Mesenchymal stem cell (in vitro differentiated cells and primary cell): ENCODE measurements at regions not wholly inside any gene's neighbourhood (a gene's known extent, or its start where the extent isn't known, plus 50 kb on each side); places are given as distances from the start of the nearest gene placed in this dataset.

Experiments
- DNase-seq: peaks from one replicate; pipeline ENCODE4 v3.0.0-alpha.2; 2013
- H2AFZ ChIP-seq: one replicate; pipeline ENCODE4 v1.6.1; 2013; ENCODE audit warnings: low read depth, mild to moderate bottlenecking, control low read depth, inconsistent platforms, low read length, moderate library complexity
- H2AK5ac ChIP-seq: 2 replicates; pipeline ENCODE4 v1.6.1; 2013; ENCODE audit warnings: low read length, moderate library complexity, mild to moderate bottlenecking, inconsistent platforms; ENCODE audit not compliant: severe bottlenecking
- H2BK120ac ChIP-seq: one replicate; pipeline ENCODE4 v1.6.1; 2013; ENCODE audit warnings: low read depth, mild to moderate bottlenecking, inconsistent platforms, low read length, moderate library complexity
- H2BK12ac ChIP-seq, 2 experiments: one replicate each; pipeline ENCODE4 v1.6.1; 2013; ENCODE audit warnings: inconsistent platforms in 2 of 2, low read length in 2 of 2, mild to moderate bottlenecking in 2 of 2, moderate library complexity in 2 of 2, control low read depth in 1 of 2
- H2BK15ac ChIP-seq: one replicate; pipeline ENCODE4 v1.6.1; 2013; ENCODE audit warnings: mild to moderate bottlenecking, low read depth, inconsistent platforms; ENCODE audit not compliant: poor library complexity, severe bottlenecking
- H2BK5ac ChIP-seq: 2 replicates; pipeline ENCODE4 v1.6.1; 2013; ENCODE audit warnings: low read depth, mild to moderate bottlenecking, low read length, control low read depth, inconsistent platforms; ENCODE audit not compliant: poor library complexity, severe bottlenecking
- H3K14ac ChIP-seq, 2 experiments: one replicate each; pipeline ENCODE4 v1.6.1; 2013; ENCODE audit warnings: inconsistent platforms in 2 of 2, low read length in 2 of 2, control low read depth in 1 of 2, mild to moderate bottlenecking in 1 of 2, moderate library complexity in 1 of 2
- H3K18ac ChIP-seq, 2 experiments: one replicate each; pipeline ENCODE4 v1.6.1; 2013; ENCODE audit warnings: inconsistent platforms in 2 of 2, low read length in 2 of 2, control low read depth in 1 of 2, low read depth in 1 of 2, mild to moderate bottlenecking in 1 of 2
- H3K23ac ChIP-seq, 2 experiments: one replicate each; pipeline ENCODE4 v1.6.1; 2013; ENCODE audit warnings: inconsistent platforms in 2 of 2, low read length in 2 of 2, mild to moderate bottlenecking in 2 of 2, moderate library complexity in 2 of 2, control low read depth in 1 of 2
- H3K27ac ChIP-seq: 2 replicates; pipeline ENCODE4 v1.5.1; 2013; ENCODE audit warnings: mild to moderate bottlenecking, moderate library complexity, low read length, control low read depth, inconsistent platforms; ENCODE audit not compliant: poor library complexity, severe bottlenecking
- H3K27me3 ChIP-seq, 2 experiments: 2 replicates each; pipeline versions ENCODE4 v1.6.1 to v1.7.0; 2013; ENCODE audit warnings: low read length in 2 of 2, mild to moderate bottlenecking in 2 of 2, moderate library complexity in 2 of 2, control low read depth in 1 of 2, inconsistent platforms in 1 of 2; ENCODE audit not compliant: control insufficient read depth in 1 of 2, insufficient read depth in 1 of 2
- H3K36me3 ChIP-seq, 2 experiments: 2 replicates each; pipeline versions ENCODE4 v1.6.1 to v1.7.0; 2013; ENCODE audit warnings: low read length in 2 of 2, control low read depth in 1 of 2, inconsistent platforms in 1 of 2, low read depth in 1 of 2, mild to moderate bottlenecking in 1 of 2; ENCODE audit not compliant: insufficient read depth in 2 of 2, control insufficient read depth in 1 of 2
- H3K4ac ChIP-seq, 2 experiments: one replicate each; pipeline ENCODE4 v1.6.1; 2013; ENCODE audit warnings: inconsistent platforms in 2 of 2, low read length in 2 of 2, mild to moderate bottlenecking in 2 of 2, moderate library complexity in 2 of 2, control low read depth in 1 of 2, low read depth in 1 of 2
- H3K4me1 ChIP-seq: 2 replicates; pipeline ENCODE4 v1.6.1; 2013; ENCODE audit warnings: low read depth, low read length, control low read depth; ENCODE audit not compliant: control insufficient read depth, insufficient read depth
- H3K4me2 ChIP-seq: 2 replicates; pipeline ENCODE4 v1.6.1; 2013; ENCODE audit warnings: low read length, mild to moderate bottlenecking, inconsistent platforms; ENCODE audit not compliant: poor library complexity, severe bottlenecking
- H3K4me3 ChIP-seq, 2 experiments: 2 replicates each; pipeline versions ENCODE4 v1.5.1 to v1.7.0; 2013; ENCODE audit warnings: low read length in 2 of 2, mild to moderate bottlenecking in 2 of 2, control low read depth in 1 of 2, low read depth in 1 of 2; ENCODE audit not compliant: insufficient read depth in 1 of 2
- H3K79me1 ChIP-seq: replicated peaks from 2 replicates; pipeline ENCODE4 v1.6.1; 2013; ENCODE audit warnings: mild to moderate bottlenecking, control low read depth, low read length, inconsistent platforms; ENCODE audit not compliant: poor library complexity, severe bottlenecking
- H3K9ac ChIP-seq: 2 replicates; pipeline ENCODE4 v1.7.0; 2013; ENCODE audit warnings: mild to moderate bottlenecking, low read length, moderate library complexity
- H3K9me3 ChIP-seq: 2 replicates; pipeline ENCODE4 v1.7.0; 2013; ENCODE audit warnings: mild to moderate bottlenecking, low read length; ENCODE audit not compliant: control insufficient read depth
- H4K8ac ChIP-seq: one replicate; pipeline ENCODE4 v1.6.1; 2013; ENCODE audit warnings: inconsistent platforms, mild to moderate bottlenecking, low read length, moderate library complexity
- H4K91ac ChIP-seq: one replicate; pipeline ENCODE4 v1.6.1; 2013; ENCODE audit warnings: mild to moderate bottlenecking, low read length, inconsistent platforms
- WGBS: methylation state at CpG from one replicate; pipeline ENCODE4 v1.1.7; 2013; ENCODE audit warnings: mixed read lengths; 5-methylcytosine and 5-hydroxymethylcytosine counted together

DNA sequence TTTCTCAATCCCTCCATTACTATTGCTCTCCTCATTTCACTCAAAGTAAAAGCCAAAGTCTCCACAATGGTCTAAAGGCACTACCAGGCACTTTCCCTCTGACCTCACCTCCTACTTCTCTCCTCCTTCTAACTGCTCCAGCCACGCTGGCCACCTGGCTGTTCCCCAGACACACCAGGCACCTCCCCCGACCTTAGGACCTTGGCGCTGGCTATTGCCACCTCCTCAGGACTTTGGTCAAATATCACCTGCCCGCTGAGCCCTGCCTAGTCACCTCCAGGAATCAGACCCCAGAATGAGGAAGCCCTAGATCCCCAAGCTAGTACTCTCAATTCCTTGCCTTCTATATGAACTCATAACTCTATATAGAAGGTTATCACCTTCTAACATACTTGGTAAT lies 66.2 kb upstream of the STEAP1B start:
- no peak overlapping the region for H3K4me3 ChIP-seq
- no peak overlapping the region for H2BK5ac ChIP-seq
- no peak overlapping the region for H3K4me2 ChIP-seq
- H3K79me1 ChIP-seq: peaks cover 7% of the 10 kb centered on the region
- peak overlapping the region; percentile 81 for H4K8ac ChIP-seq
- peaks cover 25% of the 10 kb centered on the region for H3K4me1 ChIP-seq
- no peak overlapping the region for H2AFZ ChIP-seq
- 93% methylated on average over 4 of the region's 4 CpGs for WGBS
- H3K4ac ChIP-seq: peak overlapping the region; percentile 73 to 95
- H3K9me3 ChIP-seq: no peaks in the 10 kb centered on the region
- peak overlapping the region; percentile 80 for H2BK120ac ChIP-seq
- no peak for DNase-seq
- no peak overlapping the region for H3K23ac ChIP-seq
- H3K14ac ChIP-seq: peak overlapping the region in 1 of 2 experiments; percentile 58
- H2BK15ac ChIP-seq: peak overlapping the region; percentile 52
- peak overlapping the region; percentile 87 for H4K91ac ChIP-seq
- H3K27ac ChIP-seq: no peak overlapping the region
- no peaks in the 10 kb centered on the region for H3K27me3 ChIP-seq
- H3K18ac ChIP-seq: peak overlapping the region; percentile 88 to 95
- H2AK5ac ChIP-seq: peak overlapping the region; percentile 90
- H2BK12ac ChIP-seq: peak overlapping the region; percentile 88 to 91
- no peak overlapping the region for H3K9ac ChIP-seq
- H3K36me3 ChIP-seq: no peaks in the 10 kb centered on the region

DNA sequence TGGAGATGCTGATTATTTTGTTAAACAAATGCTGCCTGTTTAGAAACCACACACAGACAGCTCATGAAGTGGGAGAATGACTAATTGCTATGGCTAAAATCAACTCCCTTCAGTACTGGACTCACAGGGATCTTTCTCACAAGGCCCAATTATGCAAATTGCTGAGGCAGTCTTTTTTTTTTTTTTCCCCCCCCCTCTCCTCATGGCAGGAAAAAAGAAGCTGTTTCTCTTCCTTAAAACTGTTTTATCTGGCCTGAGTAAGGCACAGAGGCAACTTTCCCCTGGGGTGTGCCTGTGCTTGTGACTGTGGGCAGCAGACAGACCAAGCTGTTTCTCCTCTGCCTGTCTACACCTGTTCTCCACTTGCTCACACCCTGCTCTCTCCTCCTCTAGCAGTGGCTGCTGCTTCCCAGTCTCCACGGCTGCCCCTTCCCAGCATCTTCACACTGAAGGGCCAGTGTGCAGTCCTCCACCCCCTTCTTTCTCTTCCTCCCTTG lies 65.4 kb upstream of the STEAP1B start:
- peak overlapping the region; percentile 89 to 99 for H3K4ac ChIP-seq
- DNase-seq: peak; percentile 91
- H2BK12ac ChIP-seq: peak overlapping the region; percentile 88 to 99
- peak overlapping the region; percentile 79 for H4K8ac ChIP-seq
- no peaks in the 10 kb centered on the region for H3K9me3 ChIP-seq
- H3K4me2 ChIP-seq: no peak overlapping the region
- H3K36me3 ChIP-seq: no peaks in the 10 kb centered on the region
- peak overlapping the region; percentile 95 to 100 for H3K18ac ChIP-seq
- H2AFZ ChIP-seq: no peak overlapping the region
- peaks cover 7% of the 10 kb centered on the region for H3K79me1 ChIP-seq
- 20% methylated on average over 1 of the region's 1 CpG for WGBS
- peak overlapping the region; percentile 96 for H2AK5ac ChIP-seq
- peak overlapping the region; percentile 80 for H2BK120ac ChIP-seq
- no peak overlapping the region for H3K4me3 ChIP-seq
- H3K9ac ChIP-seq: peak overlapping the region; percentile 47
- peak overlapping the region in 1 of 2 experiments; percentile 95 for H3K14ac ChIP-seq
- H2BK15ac ChIP-seq: peak overlapping the region; percentile 82
- no peaks in the 10 kb centered on the region for H3K27me3 ChIP-seq
- H3K27ac ChIP-seq: peak overlapping the region; percentile 99
- H4K91ac ChIP-seq: peak overlapping the region; percentile 98
- peak overlapping the region; percentile 46 for H2BK5ac ChIP-seq
- H3K23ac ChIP-seq: peak overlapping the region in 1 of 2 experiments; percentile 85
- peaks cover 29% of the 10 kb centered on the region for H3K4me1 ChIP-seq

DNA sequence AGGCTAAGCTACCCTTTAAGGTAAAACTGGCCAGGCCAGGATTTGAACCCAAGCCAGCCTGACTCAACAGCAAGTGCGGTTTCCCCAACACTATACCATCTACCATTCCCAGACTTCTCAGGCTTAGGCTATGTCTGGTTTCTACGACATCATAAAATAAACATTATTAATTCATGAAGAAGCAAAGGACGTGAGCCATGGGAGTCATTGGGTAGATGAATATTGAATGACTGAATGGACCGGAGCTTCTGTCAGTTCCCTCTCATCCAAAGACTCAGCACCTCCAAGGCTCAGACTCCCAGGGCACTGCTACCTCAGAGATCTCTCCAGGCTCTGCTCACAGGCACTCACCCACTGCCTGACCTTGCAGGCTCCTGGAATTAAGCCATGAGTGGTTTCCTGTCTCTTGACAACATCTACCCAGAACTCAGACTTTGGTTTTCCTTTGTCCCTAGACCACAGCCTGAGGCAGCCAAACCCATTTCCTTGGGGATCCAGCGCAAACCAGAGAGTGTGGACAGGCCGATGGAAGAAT lies 64.6 kb upstream of the STEAP1B start:
- Histone ChIP-seq H3K4me2 (peak overlapping the region; percentile 2), H2BK120ac (peak overlapping the region; percentile 83), H3K4me3 (no peak overlapping the region), H2AFZ (no peak overlapping the region), H2BK15ac (peak overlapping the region; percentile 9), H3K36me3 (no peaks in the 10 kb centered on the region), H2BK5ac (no peak overlapping the region), H3K23ac (no peak overlapping the region), H3K18ac (peak overlapping the region; percentile 96 to 100), H4K91ac (peak overlapping the region; percentile 99), H2BK12ac (peak overlapping the region; percentile 56 to 98), H2AK5ac (peak overlapping the region; percentile 75), H3K27ac (peak overlapping the region; percentile 99), H3K14ac (no peak overlapping the region), H3K9me3 (no peaks in the 10 kb centered on the region), H3K79me1 (peaks cover 4% of the 10 kb centered on the region), H3K9ac (peak overlapping the region; percentile 47), H3K27me3 (no peaks in the 10 kb centered on the region), H3K4ac (peak overlapping the region; percentile 49 to 92), H4K8ac (peak overlapping the region; percentile 83), H3K4me1 (peaks cover 29% of the 10 kb centered on the region)
- 13% methylated on average over 2 of the region's 6 CpGs for WGBS
- DNase-seq: peak; percentile 86

DNA sequence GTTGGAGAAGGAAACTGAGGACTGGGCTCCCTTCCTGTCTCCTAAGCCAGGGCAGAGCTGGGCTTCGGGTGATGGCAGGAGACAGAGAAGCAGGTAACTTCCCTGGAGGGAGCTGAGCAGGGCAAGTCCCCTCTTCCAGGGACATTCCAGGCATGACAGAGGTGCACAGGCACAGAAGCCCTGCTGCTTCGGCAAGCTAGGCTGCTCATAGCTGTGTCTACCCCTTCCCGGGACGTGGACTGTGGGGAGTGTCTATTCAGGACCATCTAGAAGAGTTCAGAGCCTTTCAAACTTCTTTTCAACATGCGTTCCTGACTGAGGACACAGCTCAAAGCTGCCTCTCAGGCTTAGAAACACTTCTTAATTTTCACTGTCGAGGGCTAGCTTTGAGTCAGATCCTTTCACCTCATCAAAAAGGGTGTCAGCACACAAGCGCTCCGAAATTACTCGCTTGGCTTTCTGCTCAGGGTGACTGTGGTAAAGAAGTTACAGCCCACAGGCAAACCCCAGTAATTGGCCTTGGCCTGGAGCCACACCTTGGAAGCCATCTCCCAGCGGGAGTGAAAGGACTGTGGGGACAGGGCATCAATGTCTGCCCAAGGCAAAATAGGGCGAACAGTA lies 63.7 kb upstream of the STEAP1B start:
- peak overlapping the region; percentile 70 for H3K4me2 ChIP-seq
- peak overlapping the region; percentile 99 for H4K91ac ChIP-seq
- WGBS: 73% methylated on average over 11 of the region's 11 CpGs

More for the DNA sequence above, 63.7 kb upstream of the STEAP1B start:
- Histone ChIP-seq H3K9me3 (no peaks in the 10 kb centered on the region), H2BK15ac (peak overlapping the region; percentile 90), H3K36me3 (no peaks in the 10 kb centered on the region), H3K79me1 (peaks cover 2% of the 10 kb centered on the region), H3K18ac (peak overlapping the region; percentile 96 to 100), H3K4ac (peak overlapping the region; percentile 92 to 96), H3K27ac (peak overlapping the region; percentile 99), H3K9ac (no peak overlapping the region), H3K23ac (peak overlapping the region in 1 of 2 experiments; percentile 40), H2AK5ac (peak overlapping the region; percentile 75), H3K4me3 (peak overlapping the region in 1 of 2 experiments; percentile 31), H2BK12ac (peak overlapping the region; percentile 98 to 99), H3K4me1 (peaks cover 29% of the 10 kb centered on the region), H2BK5ac (peak overlapping the region; percentile 79), H3K27me3 (no peaks in the 10 kb centered on the region), H2AFZ (peak overlapping the region; percentile 36), H4K8ac (peak overlapping the region; percentile 98), H3K14ac (peak overlapping the region in 1 of 2 experiments; percentile 84), H2BK120ac (peak overlapping the region; percentile 83)
- peak; percentile 37 for DNase-seq
